ENCODE measurements at regions not wholly inside any gene's neighbourhood (a gene's known extent, or its start where the extent isn't known, plus 50 kb on each side); places are given as distances from the start of the nearest gene placed in this dataset.

DNA sequence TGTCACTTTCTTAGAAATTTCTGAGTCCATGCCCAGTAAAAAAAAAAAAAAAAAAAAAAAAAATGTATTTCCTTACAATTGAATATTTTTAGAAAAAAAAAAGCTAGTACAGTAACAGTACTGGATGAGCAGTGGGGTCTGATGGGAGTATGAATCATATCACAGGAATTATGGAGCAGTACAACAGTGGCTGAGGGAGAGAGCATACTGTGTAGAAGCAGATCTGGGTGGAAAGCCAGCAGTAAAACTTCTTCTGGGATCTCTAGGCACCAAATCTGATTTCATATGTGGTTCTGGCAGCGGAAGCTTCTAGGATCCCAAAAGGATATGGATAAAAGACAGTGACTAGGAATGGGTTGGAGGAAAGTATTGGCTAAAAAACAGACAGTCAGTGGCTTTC lies 414.9 kb upstream of the FSHR start:
- no peak overlapping the region for H3K4me3 ChIP-seq (replicated peaks in 1 of 3)
- 72 to 78% methylated on average over 1 of the region's 1 CpG for WGBS, 2 donors
- no peaks in the 10 kb centered on the region for H3K9me3 ChIP-seq
- H3K27ac ChIP-seq: no peak overlapping the region
- intact Hi-C loops (cut with DNase I): no loop called here
- H3K36me3 ChIP-seq: no peaks in the 10 kb centered on the region
- DNase-seq: no peak
- no peaks in the 10 kb centered on the region for H3K27me3 ChIP-seq
- TF ChIP-seq, protein P1, sequence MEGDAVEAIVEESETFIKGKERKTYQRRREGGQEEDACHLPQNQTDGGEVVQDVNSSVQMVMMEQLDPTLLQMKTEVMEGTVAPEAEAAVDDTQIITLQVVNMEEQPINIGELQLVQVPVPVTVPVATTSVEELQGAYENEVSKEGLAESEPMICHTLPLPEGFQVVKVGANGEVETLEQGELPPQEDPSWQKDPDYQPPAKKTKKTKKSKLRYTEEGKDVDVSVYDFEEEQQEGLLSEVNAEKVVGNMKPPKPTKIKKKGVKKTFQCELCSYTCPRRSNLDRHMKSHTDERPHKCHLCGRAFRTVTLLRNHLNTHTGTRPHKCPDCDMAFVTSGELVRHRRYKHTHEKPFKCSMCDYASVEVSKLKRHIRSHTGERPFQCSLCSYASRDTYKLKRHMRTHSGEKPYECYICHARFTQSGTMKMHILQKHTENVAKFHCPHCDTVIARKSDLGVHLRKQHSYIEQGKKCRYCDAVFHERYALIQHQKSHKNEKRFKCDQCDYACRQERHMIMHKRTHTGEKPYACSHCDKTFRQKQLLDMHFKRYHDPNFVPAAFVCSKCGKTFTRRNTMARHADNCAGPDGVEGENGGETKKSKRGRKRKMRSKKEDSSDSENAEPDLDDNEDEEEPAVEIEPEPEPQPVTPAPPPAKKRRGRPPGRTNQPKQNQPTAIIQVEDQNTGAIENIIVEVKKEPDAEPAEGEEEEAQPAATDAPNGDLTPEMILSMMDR (IDR thresholded peaks at IDR 0.05): no peak
- no peaks in the 10 kb centered on the region for H3K4me1 ChIP-seq

DNA sequence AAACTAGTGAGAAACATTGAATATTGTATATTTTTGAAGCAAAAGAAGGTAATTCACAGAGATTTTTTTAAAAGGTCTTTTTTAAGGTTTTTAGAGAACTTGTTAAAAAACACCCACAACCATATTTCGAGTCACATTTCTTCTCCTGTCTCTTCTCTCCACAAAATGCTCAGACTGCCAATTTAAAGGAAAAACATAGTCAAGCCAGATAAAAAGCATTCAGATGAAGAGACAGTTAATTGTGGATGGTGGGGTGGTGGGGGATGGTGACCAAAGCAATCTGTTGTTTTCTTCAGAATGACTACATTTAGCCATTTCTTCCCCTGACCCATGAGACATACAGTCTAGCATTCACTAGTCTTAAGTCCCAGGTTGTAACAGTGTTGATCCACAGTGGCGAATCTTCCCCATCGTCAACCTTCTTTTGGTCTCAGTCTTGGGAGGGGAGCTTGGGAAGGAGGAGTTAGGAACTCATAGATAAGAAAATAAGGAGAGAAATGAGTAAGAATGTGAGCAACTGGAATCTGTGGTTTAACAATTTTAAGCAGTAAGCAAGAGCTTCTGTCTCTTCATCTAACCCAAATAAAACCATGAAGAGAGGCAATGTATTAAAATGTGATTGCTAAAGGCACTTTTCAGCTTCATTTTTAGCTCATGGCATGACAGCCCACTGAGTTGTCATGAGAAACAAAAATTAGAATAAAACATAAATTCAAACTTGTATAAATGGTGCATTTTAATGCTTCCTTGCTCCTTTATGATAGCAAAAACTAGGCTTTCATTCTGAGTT lies 413.7 kb upstream of the FSHR start:
- intact Hi-C loops (cut with DNase I): no loop called here
- TF ChIP-seq, protein P1 (IDR thresholded peaks at IDR 0.05): no peak
- no peak for TF ChIP-seq POLR2A (IDR thresholded peaks at IDR 0.05)
- 78 to 81% methylated on average over 3 of the region's 3 CpGs for WGBS, 2 donors

DNA sequence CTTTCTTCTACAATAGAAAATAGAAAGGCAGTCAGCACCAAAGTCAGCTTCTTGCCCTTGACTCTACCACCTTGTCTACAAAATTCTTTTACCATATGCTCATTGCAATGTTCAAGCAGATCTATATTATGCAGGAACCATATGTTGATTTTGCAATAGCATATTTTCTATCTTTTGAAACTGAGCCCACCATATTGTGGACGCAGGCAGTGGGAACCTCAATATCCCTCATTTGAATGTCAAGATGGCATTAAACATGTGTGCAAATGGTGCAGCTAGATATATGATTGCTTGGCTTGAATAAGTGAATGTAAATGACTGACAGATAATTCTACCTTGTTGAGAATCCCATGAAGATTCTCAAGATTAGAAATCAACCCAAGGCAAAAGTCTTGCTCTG lies 412.7 kb upstream of the FSHR start:
- Histone ChIP-seq H3K36me3 (no peaks in the 10 kb centered on the region), H3K27me3 (no peaks in the 10 kb centered on the region), H3K27ac (no peak overlapping the region), H3K9me3 (no peaks in the 10 kb centered on the region), H3K4me3 (replicated peaks in 1 of 3) (no peak overlapping the region), H3K4me1 (no peaks in the 10 kb centered on the region)
- TF ChIP-seq, protein P1 (IDR thresholded peaks at IDR 0.05): no peak
- no peak for TF ChIP-seq POLR2A (IDR thresholded peaks at IDR 0.05)
- intact Hi-C loops (cut with DNase I): no loop called here
- no peak for DNase-seq
- 92 to 100% methylated on average over 1 of the region's 1 CpG for WGBS, 2 donors

More for the DNA sequence above, 413.7 kb upstream of the FSHR start:
- H3K27ac ChIP-seq: no peak overlapping the region
- H3K27me3 ChIP-seq: no peaks in the 10 kb centered on the region
- H3K36me3 ChIP-seq: no peaks in the 10 kb centered on the region
- DNase-seq: no peak
- no peak overlapping the region for H3K4me3 ChIP-seq (replicated peaks in 1 of 3)
- no peaks in the 10 kb centered on the region for H3K4me1 ChIP-seq
- H3K9me3 ChIP-seq: no peaks in the 10 kb centered on the region

DNA sequence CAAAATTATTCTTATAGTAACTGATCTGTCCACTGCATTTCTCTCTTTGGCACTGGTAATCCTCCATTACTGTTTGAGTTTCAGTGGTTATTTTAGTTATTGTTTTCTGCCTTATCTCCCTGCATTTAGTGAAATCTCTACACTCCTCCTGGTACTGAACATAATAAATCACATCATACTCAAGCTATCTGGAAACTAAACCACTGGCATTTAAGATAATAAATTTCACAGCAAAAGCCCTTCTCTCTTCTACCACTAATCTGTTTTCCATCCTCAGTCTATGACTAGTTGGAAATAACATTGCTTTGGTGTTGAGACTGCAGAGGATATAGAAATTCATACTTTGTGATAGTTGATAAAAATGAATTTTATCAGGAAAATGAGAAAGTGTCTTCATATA lies 399.3 kb upstream of the FSHR start:
- H3K4me3 ChIP-seq (replicated peaks in 1 of 3): no peak overlapping the region
- intact Hi-C loops (cut with DNase I): no loop called here
- no peak for DNase-seq
- H3K4me1 ChIP-seq: no peaks in the 10 kb centered on the region
- TF ChIP-seq, protein P1 (IDR thresholded peaks at IDR 0.05): no peak
- TF ChIP-seq POLR2A (IDR thresholded peaks at IDR 0.05): no peak
- no peaks in the 10 kb centered on the region for H3K27me3 ChIP-seq
- no peaks in the 10 kb centered on the region for H3K36me3 ChIP-seq
- H3K9me3 ChIP-seq: no peaks in the 10 kb centered on the region
- no peak overlapping the region for H3K27ac ChIP-seq

DNA sequence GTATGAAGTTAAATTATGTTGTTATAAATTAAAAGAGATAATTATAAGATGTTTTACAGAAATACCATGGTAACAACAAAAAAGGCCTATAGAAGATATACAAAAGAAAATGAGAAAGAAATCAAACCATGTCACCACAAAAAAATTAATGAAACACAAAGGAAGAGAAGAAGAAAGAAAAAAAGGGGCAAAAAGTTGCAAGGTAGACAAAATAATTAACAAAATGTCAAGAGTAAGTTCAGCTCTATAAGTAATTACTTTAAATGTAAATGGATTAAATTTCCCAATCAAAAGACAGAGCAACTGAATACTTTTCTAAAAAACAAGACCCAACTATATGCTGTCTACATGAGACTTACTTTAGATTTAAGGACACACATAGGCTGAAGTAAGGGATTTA lies 378.4 kb upstream of the FSHR start:
- H3K9me3 ChIP-seq: no peaks in the 10 kb centered on the region
- TF ChIP-seq POLR2A (IDR thresholded peaks at IDR 0.05): no peak
- TF ChIP-seq, protein P1 (IDR thresholded peaks at IDR 0.05): no peak
- no peaks in the 10 kb centered on the region for H3K27me3 ChIP-seq
- no peaks in the 10 kb centered on the region for H3K4me1 ChIP-seq
- no peak overlapping the region for H3K27ac ChIP-seq
- no peaks in the 10 kb centered on the region for H3K36me3 ChIP-seq
- DNase-seq: no peak
- intact Hi-C loops (cut with DNase I): no loop called here
- H3K4me3 ChIP-seq (replicated peaks in 1 of 3): no peak overlapping the region

All from thyroid gland (tissue), 4 donors.